Nephron progenitor cell (in vitro differentiated cells): ENCODE measurements at regions not wholly inside any gene's neighbourhood (a gene's known extent, or its start where the extent isn't known, plus 50 kb on each side); places are given as distances from the start of the nearest gene placed in this dataset.

ENCODE experiments used
- DNase-seq: peaks from one replicate; pipeline ENCODE4 v3.0.0; 2021
- H3K27ac Mint-ChIP-seq: 2 replicates; pipeline ENCODE4 v1.8.0; 2021; ENCODE audit warnings: mild to moderate bottlenecking, moderate library complexity, mixed read lengths
- H3K27me3 Mint-ChIP-seq: 2 replicates; pipeline ENCODE4 v1.8.0; 2021; ENCODE audit warnings: mild to moderate bottlenecking, low read depth, mixed read lengths; ENCODE audit not compliant: poor library complexity
- H3K36me3 Mint-ChIP-seq: 2 replicates; pipeline ENCODE4 v1.8.0; 2021; ENCODE audit warnings: low read depth, mixed read lengths
- H3K4me1 Mint-ChIP-seq: 2 replicates; pipeline ENCODE4 v1.8.0; 2021; ENCODE audit warnings: mixed read lengths
- H3K4me3 Mint-ChIP-seq: 2 replicates; pipeline ENCODE4 v1.8.0; 2021; ENCODE audit warnings: mild to moderate bottlenecking, moderate library complexity, mixed read lengths
- H3K9me3 Mint-ChIP-seq: 2 replicates; pipeline ENCODE4 v1.8.0; 2021; ENCODE audit warnings: mild to moderate bottlenecking, moderate library complexity, mixed read lengths
- CTCF ChIP-seq: fragments of 200-600 bp; sonication (generic); IDR thresholded peaks from 2 replicates; pipeline ENCODE4 v1.5.0; 2021; ENCODE audit warnings: antibody characterized with exemption

GRCh38 chr21:23743821-23744220 lies 1863.5 kb downstream of the MRPL39 start:
- Mint-ChIP-seq H3K4me3 (no peak overlapping the region), H3K36me3 (no peaks in the 10 kb centered on the region), H3K27ac (no peak overlapping the region), H3K27me3 (no peaks in the 10 kb centered on the region), H3K9me3 (peaks cover 57% of the 10 kb centered on the region), H3K4me1 (no peaks in the 10 kb centered on the region)
- TF ChIP-seq CTCF, result no peak
- DNase-seq, result no peak

- no peaks in the 10 kb centered on the region for H3K4me1 Mint-ChIP-seq
- no peaks in the 10 kb centered on the region for H3K27me3 Mint-ChIP-seq
- no peak overlapping the region for H3K27ac Mint-ChIP-seq
- H3K36me3 Mint-ChIP-seq, result no peaks in the 10 kb centered on the region
- TF ChIP-seq CTCF, result no peak
- DNase-seq, result no peak
- peaks cover 53% of the 10 kb centered on the region for H3K9me3 Mint-ChIP-seq
- H3K4me3 Mint-ChIP-seq, result no peak overlapping the region
Measured at GRCh38 chr21:23740463-23740862, 1866.8 kb downstream of the MRPL39 start.

DNA sequence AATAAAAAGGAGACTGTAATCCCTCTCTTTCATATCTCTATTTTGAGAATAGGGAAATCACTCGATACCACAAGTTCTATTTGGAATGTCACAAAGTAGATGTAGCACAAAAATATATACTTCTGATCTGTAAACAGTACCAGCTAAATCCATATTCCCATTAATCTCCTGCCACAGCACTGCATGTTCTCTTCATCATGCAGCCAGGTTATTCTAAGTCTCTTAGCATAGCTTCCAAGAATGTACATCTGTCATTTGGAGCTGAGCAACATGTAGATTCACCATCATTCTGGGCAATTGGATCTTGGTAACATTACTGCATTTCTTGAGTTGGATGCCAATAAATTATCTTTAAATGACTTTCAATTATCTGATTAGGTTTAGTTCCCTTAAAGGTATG lies 1874.5 kb downstream of the MRPL39 start:
- no peak for DNase-seq
- no peak overlapping the region for H3K27ac Mint-ChIP-seq
- H3K27me3 Mint-ChIP-seq, result no peaks in the 10 kb centered on the region
- H3K4me3 Mint-ChIP-seq, result no peak overlapping the region
- no peaks in the 10 kb centered on the region for H3K4me1 Mint-ChIP-seq
- peaks cover 31% of the 10 kb centered on the region for H3K9me3 Mint-ChIP-seq
- H3K36me3 Mint-ChIP-seq, result no peaks in the 10 kb centered on the region
- no peak for TF ChIP-seq CTCF

- no peak for DNase-seq
- no peak overlapping the region for H3K4me3 Mint-ChIP-seq
- H3K4me1 Mint-ChIP-seq, result no peaks in the 10 kb centered on the region
Measured at GRCh38 chr21:23729331-23729730, 1878.0 kb downstream of the MRPL39 start.

DNA sequence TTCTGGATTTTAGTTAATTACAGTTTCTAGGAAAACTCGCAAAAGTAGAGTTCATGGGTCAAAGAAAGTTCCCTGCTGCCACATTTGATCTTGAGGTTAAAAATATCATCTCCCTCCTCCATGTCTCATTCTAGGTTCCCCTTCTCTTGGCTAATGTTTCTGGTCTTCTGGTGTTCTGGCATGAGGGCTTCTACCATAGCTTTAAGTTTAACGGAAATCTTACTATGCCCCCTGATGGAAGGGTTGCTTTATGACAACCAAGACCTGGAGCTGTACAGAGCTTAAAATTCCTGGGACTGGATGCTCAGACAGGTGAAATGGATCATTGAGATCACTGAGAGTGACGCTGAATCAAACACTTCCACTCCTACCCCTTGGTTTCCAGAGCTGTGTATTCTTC lies 1881.7 kb downstream of the MRPL39 start:
- H3K27me3 Mint-ChIP-seq, result no peaks in the 10 kb centered on the region
- no peak for TF ChIP-seq CTCF
- no peak overlapping the region for H3K27ac Mint-ChIP-seq
- H3K4me1 Mint-ChIP-seq, result no peaks in the 10 kb centered on the region
- no peak overlapping the region for H3K4me3 Mint-ChIP-seq
- peaks cover 20% of the 10 kb centered on the region for H3K9me3 Mint-ChIP-seq
- no peak for DNase-seq
- H3K36me3 Mint-ChIP-seq, result no peaks in the 10 kb centered on the region

More at GRCh38 chr21:23729331-23729730, 1878.0 kb downstream of the MRPL39 start:
- H3K36me3 Mint-ChIP-seq, result no peaks in the 10 kb centered on the region
- no peak for TF ChIP-seq CTCF
- H3K27ac Mint-ChIP-seq, result no peak overlapping the region
- H3K9me3 Mint-ChIP-seq, result peaks cover 18% of the 10 kb centered on the region
- H3K27me3 Mint-ChIP-seq, result no peaks in the 10 kb centered on the region

GRCh38 chr21:23718446-23719285 lies 1888.6 kb downstream of the MRPL39 start:
- DNase-seq, result no peak
- no peaks in the 10 kb centered on the region for H3K36me3 Mint-ChIP-seq
- TF ChIP-seq CTCF, result no peak
- peaks cover 31% of the 10 kb centered on the region for H3K9me3 Mint-ChIP-seq
- H3K27ac Mint-ChIP-seq, result no peak overlapping the region
- peaks cover 6% of the 10 kb centered on the region for H3K27me3 Mint-ChIP-seq
- no peaks in the 10 kb centered on the region for H3K4me1 Mint-ChIP-seq
- H3K4me3 Mint-ChIP-seq, result no peak overlapping the region
